Stomach (tissue), 8 donors: ENCODE measurements at regions not wholly inside any gene's neighbourhood (a gene's known extent, or its start where the extent isn't known, plus 50 kb on each side); places are given as distances from the start of the nearest gene placed in this dataset.

Experiments used
- DNase-seq, 2 donors: peaks; one replicate each; pipeline versions ENCODE4 v3.0.0 to v3.0.0-alpha.2; 2013 to 2019
- H3K27ac ChIP-seq, 5 donors: fragments of 200-600 bp in 4 of 5; sonication (generic) in 4 of 5; one replicate each; pipeline ENCODE4 v1.5.1; 2013 to 2019; ENCODE audit warnings: mild to moderate bottlenecking in 1 of 5, moderate library complexity in 1 of 5
- H3K27me3 ChIP-seq, 3 donors: fragments of 200-600 bp; sonication (generic); one replicate each; pipeline ENCODE4 v1.5.1; 2017 to 2019; ENCODE audit warnings: mixed run types in 1 of 3
- H3K36me3 ChIP-seq, 4 donors: fragments of 200-600 bp; sonication (generic); 1 replicate in 3 of 4; 2 replicates in 1 of 4; pipeline ENCODE4 v1.5.1; 2016 to 2019
- H3K4me1 ChIP-seq, 4 donors: fragments of 200-600 bp; sonication (generic); one replicate each; pipeline ENCODE4 v1.5.1; 2016 to 2019
- H3K4me3 ChIP-seq, 4 donors: fragments of 200-600 bp; sonication (generic) in 3 of 4; one replicate each; pipeline ENCODE4 v1.5.1; 2016 to 2019; ENCODE audit warnings: mild to moderate bottlenecking in 1 of 4
- H3K9me3 ChIP-seq, 4 donors: fragments of 200-600 bp; sonication (generic); one replicate each; pipeline ENCODE4 v1.5.1; 2016 to 2019
- CTCF ChIP-seq, 7 experiments: fragments of 450-650 bp in 4 of 7; fragments of 200-600 bp in 3 of 7; sonication (generic) in 3 of 7; IDR thresholded peaks; one replicate each; pipeline ENCODE4 v1.5.1; 2016 to 2019; ENCODE audit warnings: antibody characterized with exemption in 7 of 7, control low read depth in 2 of 7, mild to moderate bottlenecking in 1 of 7
- EP300 ChIP-seq: sonication (generic); formaldehyde crosslinking; IDR thresholded peaks from one replicate; pipeline ENCODE4 v1.6.1; 2017; ENCODE audit warnings: antibody characterized with exemption
- POLR2A ChIP-seq, 4 donors: fragments of 450-650 bp; IDR thresholded peaks; one replicate each; pipeline ENCODE4 v1.6.1; 2016; ENCODE audit warnings: antibody characterized with exemption in 4 of 4, control low read depth in 2 of 4, mild to moderate bottlenecking in 1 of 4, moderate library complexity in 1 of 4
- POLR2AphosphoS5 ChIP-seq, 3 donors: sonication (generic); formaldehyde crosslinking; IDR thresholded peaks; one replicate each; pipeline ENCODE4 v1.6.1; 2016; ENCODE audit warnings: antibody characterized with exemption in 3 of 3
- WGBS, 5 donors: extraction: QIAGEN DNeasy Blood & Tissue Kit in 3 of 5; methylation state at CpG; one replicate each; pipeline versions ENCODE4 v1.1.5 to v1.1.7; 2013 to 2018; 5-methylcytosine and 5-hydroxymethylcytosine counted together
- intact Hi-C: fragments of 100-400 bp; cut with DNase I; formaldehyde crosslinking; loops from one replicate; pipeline ENCODE4 v1.15.1; 2023; ENCODE audit warnings: low total_unique reads
- donor health status: healthy with polysubstance abuse.
- donor health status: Bipolar disorder and iron deficiency.
- donor health status: healthy.

GRCh38 chr19:28569132-28570131 is 643.5 kb downstream of the UQCRFS1 start:
- 70 to 77% (median 75%) methylated on average over 12 of the region's 12 CpGs for WGBS, 5 donors
- Histone ChIP-seq H3K4me1 (no peaks in the 10 kb centered on the region), H3K36me3 (no peaks in the 10 kb centered on the region), H3K9me3 (no peaks in the 10 kb centered on the region), H3K27ac (no peak overlapping the region), H3K4me3 (no peak overlapping the region), H3K27me3 (no peaks in the 10 kb centered on the region)
- intact Hi-C loops = no loop called here
- TF ChIP-seq POLR2AphosphoS5 (IDR thresholded peaks at IDR 0.05) (no peak), CTCF (IDR thresholded peaks at IDR 0.05) (no peak), POLR2A (IDR thresholded peaks at IDR 0.05) (no peak), EP300 (no peak)
- DNase-seq = no peak

- WGBS, 5 donors = 76 to 92% (median 88%) methylated on average over 1 of the region's 1 CpG
- no peak overlapping the region for H3K4me3 ChIP-seq
- no peaks in the 10 kb centered on the region for H3K4me1 ChIP-seq
- no peak for DNase-seq
- TF ChIP-seq CTCF (IDR thresholded peaks at IDR 0.05) = no peak
- TF ChIP-seq POLR2A (IDR thresholded peaks at IDR 0.05) = no peak
- TF ChIP-seq EP300 = no peak
- H3K36me3 ChIP-seq = no peaks in the 10 kb centered on the region
- no peak overlapping the region for H3K27ac ChIP-seq
- no peaks in the 10 kb centered on the region for H3K27me3 ChIP-seq
- intact Hi-C loops = no loop called here
- H3K9me3 ChIP-seq = no peaks in the 10 kb centered on the region
Measured at GRCh38 chr19:28567834-28568233, 645.1 kb downstream of the UQCRFS1 start.

- Histone ChIP-seq H3K4me1 (no peaks in the 10 kb centered on the region), H3K27ac (no peak overlapping the region), H3K27me3 (no peaks in the 10 kb centered on the region), H3K36me3 (no peaks in the 10 kb centered on the region), H3K9me3 (no peaks in the 10 kb centered on the region), H3K4me3 (no peak overlapping the region)
- WGBS, 5 donors = 60 to 72% (median 69%) methylated on average over 13 of the region's 13 CpGs
- DNase-seq = no peak
- intact Hi-C loops = no loop called here
- TF ChIP-seq POLR2A (IDR thresholded peaks at IDR 0.05) (no peak), POLR2AphosphoS5 (IDR thresholded peaks at IDR 0.05) (no peak), CTCF (IDR thresholded peaks at IDR 0.05) (no peak), EP300 (no peak)
Measured at GRCh38 chr19:28563964-28564921, 648.7 kb downstream of the UQCRFS1 start.

- DNase-seq = no peak
- intact Hi-C loops = no loop called here
- H3K9me3 ChIP-seq = no peaks in the 10 kb centered on the region
- no peaks in the 10 kb centered on the region for H3K36me3 ChIP-seq
- TF ChIP-seq EP300 (no peak), POLR2A (IDR thresholded peaks at IDR 0.05) (no peak), CTCF (IDR thresholded peaks at IDR 0.05) (no peak), POLR2AphosphoS5 (IDR thresholded peaks at IDR 0.05) (no peak)
- no peaks in the 10 kb centered on the region for H3K4me1 ChIP-seq
- no peak overlapping the region for H3K4me3 ChIP-seq
- no peaks in the 10 kb centered on the region for H3K27me3 ChIP-seq
- WGBS, 5 donors = 59 to 72% (median 65%) methylated on average over 4 of the region's 4 CpGs
- no peak overlapping the region for H3K27ac ChIP-seq
Measured at GRCh38 chr19:28560786-28561185, 652.2 kb downstream of the UQCRFS1 start.
